Muscle layer of duodenum (tissue), 2 donors: ENCODE measurements at regions not wholly inside any gene's neighbourhood (a gene's known extent, or its start where the extent isn't known, plus 50 kb on each side); places are given as distances from the start of the nearest gene placed in this dataset.

Experiments used
- H3K27ac ChIP-seq: one replicate; pipeline ENCODE4 v1.7.0; 2013; ENCODE audit warnings: mild to moderate bottlenecking, low read length
- H3K27me3 ChIP-seq: one replicate; pipeline ENCODE4 v1.7.0; 2013; ENCODE audit warnings: low read depth, mild to moderate bottlenecking, control low read depth, low read length
- H3K36me3 ChIP-seq, 2 donors: one replicate each; pipeline ENCODE4 v1.7.0; 2013; ENCODE audit warnings: low read length in 2 of 2, control low read depth in 1 of 2, mild to moderate bottlenecking in 1 of 2; ENCODE audit not compliant: insufficient read depth in 2 of 2, control insufficient read depth in 1 of 2
- H3K4me1 ChIP-seq, 2 donors: one replicate each; pipeline ENCODE4 v1.7.0; 2013; ENCODE audit warnings: low read length in 2 of 2, mild to moderate bottlenecking in 2 of 2, control low read depth in 1 of 2, moderate library complexity in 1 of 2; ENCODE audit not compliant: insufficient read depth in 2 of 2, control insufficient read depth in 1 of 2
- H3K4me3 ChIP-seq, 2 donors: one replicate each; pipeline ENCODE4 v1.7.0; 2013; ENCODE audit warnings: low read length in 2 of 2, low read depth in 1 of 2, mild to moderate bottlenecking in 1 of 2
- H3K9me3 ChIP-seq, 2 donors: one replicate each; pipeline ENCODE4 v1.7.0; 2013; ENCODE audit warnings: low read length in 2 of 2, control low read depth in 1 of 2, mild to moderate bottlenecking in 1 of 2; ENCODE audit not compliant: control insufficient read depth in 1 of 2
- donor health status: healthy.

GRCh38 chr2:603869-604268 is 73.3 kb downstream of the TMEM18 start:
- no peak overlapping the region for H3K4me3 ChIP-seq
- H3K4me1 ChIP-seq, result no peaks in the 10 kb centered on the region
- no peak overlapping the region for H3K27ac ChIP-seq
- H3K36me3 ChIP-seq, result no peaks in the 10 kb centered on the region
- no peaks in the 10 kb centered on the region for H3K9me3 ChIP-seq
- no peaks in the 10 kb centered on the region for H3K27me3 ChIP-seq

- H3K27me3 ChIP-seq, result no peaks in the 10 kb centered on the region
- no peak overlapping the region for H3K4me3 ChIP-seq
- no peaks in the 10 kb centered on the region for H3K36me3 ChIP-seq
- no peaks in the 10 kb centered on the region for H3K9me3 ChIP-seq
- H3K27ac ChIP-seq, result no peak overlapping the region
- no peaks in the 10 kb centered on the region for H3K4me1 ChIP-seq
Observed at GRCh38 chr2:603427-603826, 73.8 kb downstream of the TMEM18 start.

GRCh38 chr2:602571-603359 is 74.4 kb downstream of the TMEM18 start:
- Histone ChIP-seq H3K4me3 (no peak overlapping the region), H3K27me3 (no peaks in the 10 kb centered on the region), H3K27ac (no peak overlapping the region), H3K9me3 (no peaks in the 10 kb centered on the region), H3K36me3 (no peaks in the 10 kb centered on the region), H3K4me1 (no peaks in the 10 kb centered on the region)

GRCh38 chr2:601806-602455 is 75.3 kb downstream of the TMEM18 start:
- H3K27ac ChIP-seq, result no peak overlapping the region
- H3K36me3 ChIP-seq, result no peaks in the 10 kb centered on the region
- H3K9me3 ChIP-seq, result no peaks in the 10 kb centered on the region
- H3K27me3 ChIP-seq, result no peaks in the 10 kb centered on the region
- no peaks in the 10 kb centered on the region for H3K4me1 ChIP-seq
- H3K4me3 ChIP-seq, result no peak overlapping the region

- no peaks in the 10 kb centered on the region for H3K27me3 ChIP-seq
- no peaks in the 10 kb centered on the region for H3K9me3 ChIP-seq
- no peak overlapping the region for H3K4me3 ChIP-seq
- H3K36me3 ChIP-seq, result no peaks in the 10 kb centered on the region
- H3K4me1 ChIP-seq, result no peaks in the 10 kb centered on the region
- no peak overlapping the region for H3K27ac ChIP-seq
Observed at GRCh38 chr2:601387-601698, 75.9 kb downstream of the TMEM18 start.

GRCh38 chr2:600542-601386 is 76.4 kb downstream of the TMEM18 start:
- Histone ChIP-seq H3K36me3 (no peaks in the 10 kb centered on the region), H3K4me1 (no peaks in the 10 kb centered on the region), H3K9me3 (no peaks in the 10 kb centered on the region), H3K4me3 (no peak overlapping the region), H3K27ac (no peak overlapping the region), H3K27me3 (no peaks in the 10 kb centered on the region)

GRCh38 chr2:599601-600000 is 77.6 kb downstream of the TMEM18 start:
- H3K27ac ChIP-seq, result no peak overlapping the region
- no peaks in the 10 kb centered on the region for H3K4me1 ChIP-seq
- no peaks in the 10 kb centered on the region for H3K27me3 ChIP-seq
- H3K9me3 ChIP-seq, result no peaks in the 10 kb centered on the region
- no peak overlapping the region for H3K4me3 ChIP-seq
- H3K36me3 ChIP-seq, result no peaks in the 10 kb centered on the region

GRCh38 chr2:598058-598802 is 79.0 kb downstream of the TMEM18 start:
- no peaks in the 10 kb centered on the region for H3K9me3 ChIP-seq
- H3K27me3 ChIP-seq, result no peaks in the 10 kb centered on the region
- H3K4me1 ChIP-seq, result no peaks in the 10 kb centered on the region
- no peaks in the 10 kb centered on the region for H3K36me3 ChIP-seq
- no peak overlapping the region for H3K4me3 ChIP-seq
- H3K27ac ChIP-seq, result no peak overlapping the region

GRCh38 chr2:595831-596592 is 81.2 kb downstream of the TMEM18 start:
- Histone ChIP-seq H3K4me1 (no peaks in the 10 kb centered on the region), H3K27me3 (no peaks in the 10 kb centered on the region), H3K9me3 (no peaks in the 10 kb centered on the region), H3K27ac (no peak overlapping the region), H3K4me3 (no peak overlapping the region), H3K36me3 (no peaks in the 10 kb centered on the region)

- H3K4me1 ChIP-seq, result no peaks in the 10 kb centered on the region
- no peaks in the 10 kb centered on the region for H3K9me3 ChIP-seq
- H3K27ac ChIP-seq, result no peak overlapping the region
- no peaks in the 10 kb centered on the region for H3K36me3 ChIP-seq
- H3K4me3 ChIP-seq, result no peak overlapping the region
- no peaks in the 10 kb centered on the region for H3K27me3 ChIP-seq
Observed at GRCh38 chr2:595141-595815, 81.9 kb downstream of the TMEM18 start.
